ENCODE measurements at regions not wholly inside any gene's neighbourhood (a gene's known extent, or its start where the extent isn't known, plus 50 kb on each side); places are given as distances from the start of the nearest gene placed in this dataset.

- no peak for DNase-seq
- H3K4me3 ChIP-seq: no peak overlapping the region
- in situ Hi-C loops (cut with MboI; ENCODE audit: low pct_ligation_motif_present in 1 of 4, low pct_unique_long_range_greater_than_20kb in 1 of 4, low sequenced_read_pairs in 3 of 4) (no loop called here), intact Hi-C loops (cut with DNase I; ENCODE audit: low total_unique reads) (no loop called here)
- 75 to 83% methylated on average over 4 to 8 of the region's 8 CpGs for WGBS, 2 donors (ENCODE audit: low coverage in 1 of 2)
- H3K27me3 ChIP-seq: no peaks in the 10 kb centered on the region
- TF ChIP-seq POLR2AphosphoS5 (IDR thresholded peaks at IDR 0.05) (no peak), EP300 (IDR thresholded peaks at IDR 0.05; ENCODE audit: low read depth) (no peak), CTCF (IDR thresholded peaks at IDR 0.05) (no peak), POLR2A (IDR thresholded peaks at IDR 0.05) (no peak)
- no peaks in the 10 kb centered on the region for H3K4me1 ChIP-seq
- no peak overlapping the region for H3K27ac ChIP-seq
- no peaks in the 10 kb centered on the region for H3K36me3 ChIP-seq
- H3K9me3 ChIP-seq: no peaks in the 10 kb centered on the region
Observed at GRCh38 chr6:163902993-163903392, 488.5 kb downstream of the QKI start.

- DNase-seq: no peak
- no peak overlapping the region for H3K4me3 ChIP-seq
- no peaks in the 10 kb centered on the region for H3K36me3 ChIP-seq
- WGBS, 2 donors (ENCODE audit: low coverage in 1 of 2): 27 to 86% methylated on average over 1 to 5 of the region's 5 CpGs
- TF ChIP-seq CTCF (IDR thresholded peaks at IDR 0.05) (no peak), POLR2AphosphoS5 (IDR thresholded peaks at IDR 0.05) (no peak), POLR2A (IDR thresholded peaks at IDR 0.05) (no peak), EP300 (IDR thresholded peaks at IDR 0.05; ENCODE audit: low read depth) (no peak)
- H3K27ac ChIP-seq: no peak overlapping the region
- H3K27me3 ChIP-seq: no peaks in the 10 kb centered on the region
- intact Hi-C loops (cut with DNase I; ENCODE audit: low total_unique reads) (no loop called here), in situ Hi-C loops (cut with MboI; ENCODE audit: low pct_ligation_motif_present in 1 of 4, low pct_unique_long_range_greater_than_20kb in 1 of 4, low sequenced_read_pairs in 3 of 4) (no loop called here)
- H3K9me3 ChIP-seq: no peaks in the 10 kb centered on the region
- no peaks in the 10 kb centered on the region for H3K4me1 ChIP-seq
Observed at GRCh38 chr6:163901681-163902080, 487.2 kb downstream of the QKI start.

GRCh38 chr6:163900570-163900969, 486.1 kb downstream of the QKI start:
- Histone ChIP-seq H3K27me3 (no peaks in the 10 kb centered on the region), H3K9me3 (no peaks in the 10 kb centered on the region), H3K36me3 (no peaks in the 10 kb centered on the region), H3K4me1 (no peaks in the 10 kb centered on the region), H3K27ac (no peak overlapping the region), H3K4me3 (no peak overlapping the region)
- intact Hi-C loops (cut with DNase I; ENCODE audit: low total_unique reads) (no loop called here), in situ Hi-C loops (cut with MboI; ENCODE audit: low pct_ligation_motif_present in 1 of 4, low pct_unique_long_range_greater_than_20kb in 1 of 4, low sequenced_read_pairs in 3 of 4) (no loop called here)
- TF ChIP-seq CTCF (IDR thresholded peaks at IDR 0.05): no peak
- no peak for TF ChIP-seq POLR2AphosphoS5 (IDR thresholded peaks at IDR 0.05)
- no peak for TF ChIP-seq EP300 (IDR thresholded peaks at IDR 0.05; ENCODE audit: low read depth)
- no peak for TF ChIP-seq POLR2A (IDR thresholded peaks at IDR 0.05)
- WGBS, 2 donors (ENCODE audit: low coverage in 1 of 2): 80 to 92% methylated on average over 2 to 4 of the region's 4 CpGs
- no peak for DNase-seq

GRCh38 chr6:163897669-163898068, 483.2 kb downstream of the QKI start:
- H3K4me1 ChIP-seq: no peaks in the 10 kb centered on the region
- intact Hi-C loops (cut with DNase I; ENCODE audit: low total_unique reads): no loop called here
- in situ Hi-C loops (cut with MboI; ENCODE audit: low pct_ligation_motif_present in 1 of 4, low pct_unique_long_range_greater_than_20kb in 1 of 4, low sequenced_read_pairs in 3 of 4): no loop called here
- DNase-seq: no peak
- TF ChIP-seq EP300 (IDR thresholded peaks at IDR 0.05; ENCODE audit: low read depth): no peak
- no peak for TF ChIP-seq CTCF (IDR thresholded peaks at IDR 0.05)
- no peak for TF ChIP-seq POLR2A (IDR thresholded peaks at IDR 0.05)
- H3K9me3 ChIP-seq: no peaks in the 10 kb centered on the region
- H3K27ac ChIP-seq: no peak overlapping the region
- WGBS, 2 donors (ENCODE audit: low coverage in 1 of 2): 71 to 78% methylated on average over 1 to 4 of the region's 4 CpGs
- no peak overlapping the region for H3K4me3 ChIP-seq
- H3K27me3 ChIP-seq: no peaks in the 10 kb centered on the region
- H3K36me3 ChIP-seq: no peaks in the 10 kb centered on the region
